ENCODE measurements at regions not wholly inside any gene's neighbourhood (a gene's known extent, or its start where the extent isn't known, plus 50 kb on each side); places are given as distances from the start of the nearest gene placed in this dataset.
"Not testable (repeated sequence)": the region's sequence is repeated elsewhere in the genome, so short reads cannot be mapped to it uniquely, and the experiment has no call there.

DNA sequence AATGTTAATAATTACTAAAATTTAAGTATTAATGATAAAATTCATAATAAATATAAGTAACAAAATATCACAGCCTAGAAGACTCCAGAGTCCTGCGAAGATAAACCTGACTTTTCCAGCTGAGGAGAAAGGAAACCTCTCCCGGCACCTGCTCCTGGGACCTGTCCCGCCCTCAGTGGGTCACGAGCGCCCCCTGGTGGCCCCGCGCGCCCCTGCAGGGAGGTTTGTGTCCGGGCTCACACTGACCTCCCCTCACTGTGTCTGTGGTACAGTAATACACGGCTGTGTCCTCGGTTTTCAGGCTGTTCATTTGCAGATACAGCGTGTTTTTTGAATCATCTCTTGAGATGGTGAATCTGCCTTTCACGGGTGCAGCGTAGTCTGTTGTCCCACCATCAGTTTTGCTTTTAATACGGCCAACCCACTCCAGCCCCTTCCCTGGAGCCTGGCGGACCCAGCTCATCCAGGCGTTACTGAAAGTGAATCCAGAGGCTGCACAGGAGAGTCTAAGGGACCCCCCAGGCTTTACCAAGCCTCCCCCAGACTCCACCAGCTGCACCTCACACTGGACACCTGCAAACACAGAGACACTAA, 627.1 kb downstream of the TMEM121 start:
- ATAC-seq; H3K36me3 ChIP-seq (replicated peaks in 1 of 2; ENCODE audit: insufficient read depth in 1 of 2, low read depth in 2 of 2); intact Hi-C loops (cut with DNase I); H3K9me3 ChIP-seq; H3K4me1 ChIP-seq; H3K27me3 ChIP-seq; H3K4me3 ChIP-seq; H3K27ac ChIP-seq: not testable (repeated sequence)
- 12 to 16% methylated on average over 15 to 17 of the region's 17 CpGs for WGBS, 2 donors
- peak; percentile 65 to 82 (median 76) for DNase-seq
- TF ChIP-seq, protein P1, sequence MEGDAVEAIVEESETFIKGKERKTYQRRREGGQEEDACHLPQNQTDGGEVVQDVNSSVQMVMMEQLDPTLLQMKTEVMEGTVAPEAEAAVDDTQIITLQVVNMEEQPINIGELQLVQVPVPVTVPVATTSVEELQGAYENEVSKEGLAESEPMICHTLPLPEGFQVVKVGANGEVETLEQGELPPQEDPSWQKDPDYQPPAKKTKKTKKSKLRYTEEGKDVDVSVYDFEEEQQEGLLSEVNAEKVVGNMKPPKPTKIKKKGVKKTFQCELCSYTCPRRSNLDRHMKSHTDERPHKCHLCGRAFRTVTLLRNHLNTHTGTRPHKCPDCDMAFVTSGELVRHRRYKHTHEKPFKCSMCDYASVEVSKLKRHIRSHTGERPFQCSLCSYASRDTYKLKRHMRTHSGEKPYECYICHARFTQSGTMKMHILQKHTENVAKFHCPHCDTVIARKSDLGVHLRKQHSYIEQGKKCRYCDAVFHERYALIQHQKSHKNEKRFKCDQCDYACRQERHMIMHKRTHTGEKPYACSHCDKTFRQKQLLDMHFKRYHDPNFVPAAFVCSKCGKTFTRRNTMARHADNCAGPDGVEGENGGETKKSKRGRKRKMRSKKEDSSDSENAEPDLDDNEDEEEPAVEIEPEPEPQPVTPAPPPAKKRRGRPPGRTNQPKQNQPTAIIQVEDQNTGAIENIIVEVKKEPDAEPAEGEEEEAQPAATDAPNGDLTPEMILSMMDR (IDR thresholded peaks at IDR 0.05), result peak; percentile 60 to 99 (median 79)

DNA sequence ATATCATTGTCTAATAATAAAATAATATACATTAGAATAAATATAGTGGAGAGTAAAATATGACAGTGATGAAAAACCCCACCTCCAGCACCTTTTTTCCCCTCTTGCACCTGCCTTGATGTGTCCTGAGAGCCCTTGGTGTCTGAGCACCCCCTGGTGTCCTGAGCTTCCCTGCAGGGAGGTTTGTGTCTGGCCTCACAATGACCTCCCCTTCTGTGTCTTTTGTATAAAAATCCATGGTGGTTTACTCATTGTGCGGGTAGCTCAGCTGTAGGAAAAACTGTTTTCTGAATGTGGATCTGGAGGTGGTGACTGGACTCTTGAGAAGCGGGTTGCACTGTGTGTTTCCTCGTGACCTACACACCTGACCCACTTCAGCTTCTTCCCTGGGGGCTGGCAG, 636.9 kb downstream of the TMEM121 start:
- peaks cover 0 to 9% of the 10 kb centered on the region in 2 donors for H3K27me3 ChIP-seq
- H3K27ac ChIP-seq, result no peak overlapping the region
- DNase-seq, result no peak
- H3K4me1 ChIP-seq, result no peaks in the 10 kb centered on the region
- WGBS, 2 donors, result 52 to 59% methylated on average over 3 of the region's 3 CpGs
- no peaks in the 10 kb centered on the region for H3K9me3 ChIP-seq
- TF ChIP-seq, protein P1 (IDR thresholded peaks at IDR 0.05), result no peak
- TF ChIP-seq POLR2A (IDR thresholded peaks at IDR 0.05), result no peak
- no peak for ATAC-seq
- H3K4me3 ChIP-seq, result no peak overlapping the region
- no peaks in the 10 kb centered on the region for H3K36me3 ChIP-seq (replicated peaks in 1 of 2; ENCODE audit: insufficient read depth in 1 of 2, low read depth in 2 of 2)
- intact Hi-C loops (cut with DNase I), result no loop called here

DNA sequence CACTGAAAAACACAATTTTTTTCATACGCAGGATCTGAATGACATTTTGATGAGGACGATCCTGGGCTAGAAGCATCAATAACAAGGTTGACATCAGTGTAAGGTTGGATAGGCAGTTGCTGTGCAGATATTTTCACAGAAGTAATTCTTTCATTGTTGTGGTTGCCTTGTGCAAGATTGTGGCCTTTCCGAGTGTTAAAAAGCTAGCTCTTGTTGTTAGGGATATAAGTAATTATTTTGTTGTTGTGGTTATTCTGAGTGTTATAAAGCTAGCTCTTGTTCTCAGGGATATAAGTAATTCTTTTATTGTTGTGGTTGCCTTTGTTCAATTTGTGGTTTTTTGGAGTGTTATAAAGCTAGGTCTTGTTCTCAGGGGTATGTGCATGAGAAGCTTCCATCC, 637.4 kb downstream of the TMEM121 start:
- ATAC-seq; H3K4me1 ChIP-seq; H3K27ac ChIP-seq; H3K27me3 ChIP-seq; H3K4me3 ChIP-seq; H3K9me3 ChIP-seq; DNase-seq; H3K36me3 ChIP-seq (replicated peaks in 1 of 2; ENCODE audit: insufficient read depth in 1 of 2, low read depth in 2 of 2); intact Hi-C loops (cut with DNase I): not testable (repeated sequence)
- whole genome bisulfite sequencing, 2 donors, result 39 to 63% methylated on average over 3 of the region's 3 CpGs

DNA sequence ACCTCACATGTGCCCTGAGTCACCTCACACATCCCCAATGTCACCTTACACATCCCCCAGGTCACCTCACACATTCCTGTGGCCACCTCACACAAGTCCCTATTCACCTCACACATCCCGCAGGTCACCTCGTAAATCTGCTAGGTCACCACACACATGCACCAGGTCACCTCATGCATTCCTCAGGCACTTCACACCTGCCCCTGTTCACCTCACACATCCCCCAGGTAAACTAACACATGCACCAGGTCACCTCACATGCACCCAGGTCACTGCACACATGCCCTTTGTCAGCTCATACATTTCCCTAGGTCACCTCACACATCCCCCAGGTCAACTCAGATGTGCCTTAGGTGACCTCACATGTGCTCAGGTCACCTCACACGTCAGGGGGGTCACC, 639.8 kb downstream of the TMEM121 start:
- TF ChIP-seq, protein P1 (IDR thresholded peaks at IDR 0.05), result no peak
- TF ChIP-seq POLR2A (IDR thresholded peaks at IDR 0.05), result no peak
- Histone ChIP-seq H3K27me3 (peaks cover 0 to 9% of the 10 kb centered on the region in 2 donors), H3K27ac (no peak overlapping the region), H3K9me3 (no peaks in the 10 kb centered on the region), H3K36me3 (replicated peaks in 1 of 2; ENCODE audit: insufficient read depth in 1 of 2, low read depth in 2 of 2) (no peaks in the 10 kb centered on the region), H3K4me1 (no peaks in the 10 kb centered on the region), H3K4me3 (no peak overlapping the region)
- ATAC-seq, result no peak
- intact Hi-C loops (cut with DNase I), result no loop called here
- no peak for DNase-seq
- 45 to 57% methylated on average over 3 of the region's 3 CpGs for WGBS, 2 donors

DNA sequence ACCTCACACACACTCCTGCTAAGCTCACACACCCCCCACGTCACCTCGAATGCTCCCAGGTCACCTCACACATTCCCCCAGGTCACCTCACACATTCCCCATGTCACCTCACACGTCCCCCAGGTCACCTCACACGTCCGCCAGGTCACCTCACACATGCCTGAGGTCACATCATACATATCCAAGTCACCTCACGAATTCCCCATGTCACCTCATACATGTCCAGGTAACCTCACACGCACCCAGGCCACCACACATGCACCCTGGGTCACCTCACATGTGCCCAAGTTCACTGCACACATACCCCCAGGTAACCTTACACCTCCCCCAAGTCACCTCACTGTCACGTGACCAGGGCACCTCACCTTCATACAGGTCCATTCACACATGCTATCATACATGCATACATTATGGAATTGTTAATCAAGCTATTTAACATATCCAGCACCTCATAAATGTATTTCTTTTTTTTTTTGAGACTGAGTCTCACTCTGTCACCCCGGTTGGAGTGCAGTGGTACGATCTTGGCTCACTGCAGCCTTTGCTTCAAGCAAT, 640.3 kb downstream of the TMEM121 start:
- peaks cover 0 to 9% of the 10 kb centered on the region in 2 donors for H3K27me3 ChIP-seq
- WGBS, 2 donors, result 40 to 49% methylated on average over 10 of the region's 10 CpGs
- no peaks in the 10 kb centered on the region for H3K9me3 ChIP-seq
- H3K36me3 ChIP-seq (replicated peaks in 1 of 2; ENCODE audit: insufficient read depth in 1 of 2, low read depth in 2 of 2), result no peaks in the 10 kb centered on the region
- DNase-seq (no peak), ATAC-seq (no peak)
- no peaks in the 10 kb centered on the region for H3K4me1 ChIP-seq
- H3K27ac ChIP-seq, result no peak overlapping the region
- intact Hi-C loops (cut with DNase I), result no loop called here
- TF ChIP-seq, protein P1 (IDR thresholded peaks at IDR 0.05), result no peak
- TF ChIP-seq POLR2A (IDR thresholded peaks at IDR 0.05), result no peak
- H3K4me3 ChIP-seq, result no peak overlapping the region

Measured in body of pancreas (tissue), 4 donors.